B cell (primary cell): ENCODE measurements at regions not wholly inside any gene's neighbourhood (a gene's known extent, or its start where the extent isn't known, plus 50 kb on each side); places are given as distances from the start of the nearest gene placed in this dataset.

Experiments used
- CTCF ChIP-seq: fragments of 200-600 bp; IDR thresholded peaks from one replicate; pipeline ENCODE4 v1.8.0; 2022; ENCODE audit warnings: antibody characterized with exemption, mild to moderate bottlenecking
- EZH2 ChIP-seq: IDR thresholded peaks from 2 replicates; pipeline ENCODE4 v1.6.1; 2012; ENCODE audit warnings: borderline replicate concordance, low read depth, mild to moderate bottlenecking, moderate library complexity, low read length; ENCODE audit not compliant: insufficient read depth, poor library complexity, severe bottlenecking

GRCh38 chr12:75660107-75660530 lies 148.7 kb upstream of the KRR1 start:
- no peak for TF ChIP-seq CTCF
- TF ChIP-seq EZH2: no peak
